Activated CD8-positive, alpha-beta T cell treated with anti-CD3 and anti-CD28 coated beads, Interleukin-2, amount 10 ng/mL, durations not matched to agents 7 days and 5 days (primary cell): ENCODE measurements at regions not wholly inside any gene's neighbourhood (a gene's known extent, or its start where the extent isn't known, plus 50 kb on each side); places are given as distances from the start of the nearest gene placed in this dataset.

Experiments used
- ATAC-seq: fragments of 150-1000 bp; cut with Tn5 transposase; one replicate; pipeline ENCODE4 v1.10.0; 2021; ENCODE audit warnings: moderate library complexity
- CTCF ChIA-PET: fragments of 350-600 bp; sonication (Branson Sonifier 250); formaldehyde crosslinking; loops from one replicate; lab custom pipeline; 2021; ENCODE audit warnings: antibody characterized with exemption; lab: Charles Lee
- POLR2A ChIA-PET: fragments of 350-600 bp; sonication (Branson Sonifier 250); formaldehyde crosslinking; loops from one replicate; lab custom pipeline; 2021; ENCODE audit warnings: antibody characterized with exemption; lab: Charles Lee
- DNase-seq: peaks from one replicate; pipeline ENCODE4 v3.0.0-alpha.2; 2020
- H3K27ac Mint-ChIP-seq: one replicate; pipeline ENCODE4 v1.8.0; 2021; ENCODE audit warnings: mild to moderate bottlenecking, mixed read lengths
- H3K27me3 Mint-ChIP-seq: one replicate; pipeline ENCODE4 v1.8.0; 2021; ENCODE audit warnings: low read depth, mixed read lengths
- H3K36me3 Mint-ChIP-seq: one replicate; pipeline ENCODE4 v1.8.0; 2021; ENCODE audit warnings: low read depth, mixed read lengths
- H3K4me1 Mint-ChIP-seq: one replicate; pipeline ENCODE4 v1.8.0; 2021; ENCODE audit warnings: low read depth, mixed read lengths
- H3K4me3 Mint-ChIP-seq: one replicate; pipeline ENCODE4 v1.8.0; 2021; ENCODE audit warnings: mild to moderate bottlenecking, mixed read lengths
- H3K9me3 Mint-ChIP-seq: one replicate; pipeline ENCODE4 v1.8.0; 2022; ENCODE audit warnings: mixed read lengths; ENCODE audit not compliant: insufficient read depth

DNA sequence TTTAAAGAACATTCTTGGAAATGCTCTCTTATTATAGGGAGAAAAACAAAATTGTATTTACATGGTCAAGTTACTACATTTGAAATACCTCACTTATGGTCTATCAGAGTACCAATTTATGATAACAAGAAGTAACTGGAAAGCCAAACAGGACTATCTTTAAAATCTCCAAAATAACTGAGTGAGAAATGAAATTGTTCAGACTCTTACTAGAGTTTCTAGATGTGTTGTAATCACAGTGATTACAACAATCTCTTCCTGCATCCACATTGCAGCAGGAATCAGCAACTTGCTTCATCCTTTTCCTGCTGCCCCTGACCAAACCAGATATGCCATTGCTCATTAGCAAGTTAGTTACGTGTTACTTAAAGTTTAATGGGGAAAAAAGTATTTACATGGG is 245.2 kb upstream of the SMIM31 start:
- CTCF ChIA-PET = no interaction called here
- Mint-ChIP-seq H3K4me3 (no peak overlapping the region), H3K27me3 (no peaks in the 10 kb centered on the region), H3K4me1 (no peaks in the 10 kb centered on the region), H3K36me3 (no peaks in the 10 kb centered on the region), H3K9me3 (no peaks in the 10 kb centered on the region), H3K27ac (no peak overlapping the region)
- POLR2A ChIA-PET = no interaction called here
- DNase-seq (no peak), ATAC-seq (no peak)

DNA sequence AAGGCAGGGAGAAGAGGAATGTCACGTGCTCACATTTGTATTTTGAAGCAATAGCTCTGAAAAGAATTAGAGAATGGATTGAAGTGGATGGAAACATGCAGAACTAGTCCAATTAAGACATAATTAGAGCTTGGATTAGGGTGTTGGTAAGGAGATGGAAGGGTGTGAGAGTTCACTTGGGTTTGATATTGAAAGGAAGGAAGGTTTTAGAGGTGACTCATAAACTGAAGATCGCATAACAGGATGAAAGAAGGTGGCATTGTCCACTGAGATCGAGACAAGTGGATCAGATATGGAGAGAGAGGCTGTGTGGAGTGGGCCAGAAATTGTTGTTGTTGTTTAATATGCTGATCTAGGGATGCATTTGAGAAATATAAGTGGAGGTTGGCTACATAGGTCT is 244.0 kb upstream of the SMIM31 start:
- DNase-seq = no peak
- POLR2A ChIA-PET = no interaction called here
- no peaks in the 10 kb centered on the region for H3K4me1 Mint-ChIP-seq
- no peaks in the 10 kb centered on the region for H3K27me3 Mint-ChIP-seq
- no peaks in the 10 kb centered on the region for H3K36me3 Mint-ChIP-seq
- CTCF ChIA-PET = no interaction called here
- H3K9me3 Mint-ChIP-seq = no peaks in the 10 kb centered on the region
- ATAC-seq = no peak
- no peak overlapping the region for H3K27ac Mint-ChIP-seq
- H3K4me3 Mint-ChIP-seq = no peak overlapping the region

DNA sequence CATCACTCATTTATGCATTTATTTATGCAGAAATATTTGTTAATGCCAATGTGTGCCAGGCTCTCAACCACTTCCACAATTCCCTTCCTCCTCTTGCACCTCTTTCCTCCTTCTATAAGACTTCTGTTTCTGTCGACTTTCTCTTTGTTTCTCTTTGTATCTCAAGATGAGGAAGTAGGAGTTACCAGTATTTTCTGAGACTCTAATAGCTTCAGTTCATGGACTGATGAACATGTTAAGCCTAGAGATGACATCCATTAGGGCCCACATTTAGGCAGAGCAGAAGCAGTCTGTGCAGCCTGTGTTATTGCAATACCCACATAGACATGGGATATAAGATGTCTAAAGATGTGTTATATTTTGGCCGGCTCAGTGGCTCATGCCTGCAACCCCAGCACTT is 241.8 kb upstream of the SMIM31 start:
- no peaks in the 10 kb centered on the region for H3K9me3 Mint-ChIP-seq
- no peak overlapping the region for H3K27ac Mint-ChIP-seq
- ChIA-PET POLR2A (no interaction called here), CTCF (no interaction called here)
- no peaks in the 10 kb centered on the region for H3K4me1 Mint-ChIP-seq
- no peak for ATAC-seq
- H3K27me3 Mint-ChIP-seq = no peaks in the 10 kb centered on the region
- H3K36me3 Mint-ChIP-seq = no peaks in the 10 kb centered on the region
- DNase-seq = no peak
- H3K4me3 Mint-ChIP-seq = no peak overlapping the region

DNA sequence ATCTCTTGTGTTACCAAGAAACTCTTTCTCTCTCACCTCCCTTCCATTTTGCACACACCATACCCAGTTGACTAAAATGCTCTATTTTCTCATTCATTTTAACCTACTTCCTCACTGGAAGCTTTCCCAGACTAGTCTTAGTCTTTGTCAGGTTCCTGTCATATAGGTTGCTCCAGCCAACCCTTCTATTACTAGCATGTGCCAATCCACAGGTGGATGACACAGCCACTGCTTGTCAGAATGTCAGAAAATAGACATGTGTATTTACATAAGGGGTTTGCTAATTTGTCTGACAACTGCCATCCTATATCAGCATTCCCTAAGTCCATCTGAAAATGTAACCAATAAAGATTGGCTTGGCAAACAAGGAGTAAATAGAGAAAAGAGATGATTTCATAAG is 239.2 kb upstream of the SMIM31 start:
- Mint-ChIP-seq H3K9me3 (no peaks in the 10 kb centered on the region), H3K27ac (no peak overlapping the region), H3K27me3 (no peaks in the 10 kb centered on the region), H3K4me1 (no peaks in the 10 kb centered on the region), H3K4me3 (no peak overlapping the region), H3K36me3 (no peaks in the 10 kb centered on the region)
- DNase-seq = no peak
- ChIA-PET POLR2A (no interaction called here), CTCF (no interaction called here)
- ATAC-seq = no peak

DNA sequence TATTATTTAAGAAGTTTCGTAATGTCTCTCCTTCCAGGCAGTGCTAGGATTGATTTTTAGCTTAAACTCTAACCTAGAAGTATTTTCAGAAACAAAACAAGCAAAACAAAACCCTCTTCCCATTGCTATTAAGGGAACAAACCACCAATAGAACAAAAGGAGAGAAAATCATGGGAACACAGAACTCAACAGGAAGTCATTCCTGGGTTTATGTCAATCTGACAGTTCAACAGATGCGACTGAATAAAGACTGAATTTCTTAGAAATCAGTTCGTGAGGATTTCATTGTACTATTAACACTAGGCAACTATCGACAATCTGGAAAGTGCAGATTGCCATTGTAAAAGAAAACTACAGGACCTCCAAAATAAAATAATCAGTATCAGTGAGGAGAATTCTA is 229.1 kb upstream of the SMIM31 start:
- ChIA-PET POLR2A (no interaction called here), CTCF (no interaction called here)
- H3K9me3 Mint-ChIP-seq = no peaks in the 10 kb centered on the region
- H3K4me3 Mint-ChIP-seq = no peak overlapping the region
- no peak for DNase-seq
- H3K27me3 Mint-ChIP-seq = no peaks in the 10 kb centered on the region
- H3K4me1 Mint-ChIP-seq = no peaks in the 10 kb centered on the region
- H3K27ac Mint-ChIP-seq = no peak overlapping the region
- no peaks in the 10 kb centered on the region for H3K36me3 Mint-ChIP-seq
- ATAC-seq = no peak

DNA sequence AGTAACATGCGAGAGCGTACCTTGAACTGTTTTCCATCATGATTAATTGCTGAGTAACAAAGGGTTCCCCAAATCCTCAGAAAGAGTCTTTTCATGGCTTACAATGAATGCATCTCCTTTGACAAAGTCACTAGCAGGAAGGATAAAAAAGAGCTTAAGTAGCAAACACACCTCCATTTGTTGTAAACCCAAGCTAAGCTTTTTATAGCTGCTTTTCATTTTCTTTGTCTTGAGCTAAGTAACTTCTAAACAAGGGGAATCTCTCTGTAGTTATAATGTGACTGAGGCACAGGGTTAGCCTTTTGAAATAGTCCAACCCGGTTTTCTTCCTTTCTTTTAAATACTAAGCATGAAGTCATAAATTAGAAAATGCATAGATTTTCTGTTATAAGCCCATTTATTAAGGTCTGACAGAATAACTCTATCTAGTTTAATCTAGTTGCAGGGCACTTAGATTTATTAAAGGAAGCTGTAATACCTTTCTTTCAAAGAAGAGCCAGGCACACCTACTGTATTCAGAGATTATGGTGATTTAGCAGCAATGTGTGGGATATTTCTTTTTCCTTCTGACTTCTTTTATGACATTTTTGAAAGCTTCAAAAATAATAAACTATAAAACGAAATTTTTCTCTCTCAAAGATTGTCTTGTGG is 226.9 kb upstream of the SMIM31 start:
- Mint-ChIP-seq H3K4me3 (no peak overlapping the region), H3K9me3 (no peaks in the 10 kb centered on the region), H3K4me1 (no peaks in the 10 kb centered on the region), H3K27me3 (no peaks in the 10 kb centered on the region), H3K27ac (no peak overlapping the region), H3K36me3 (no peaks in the 10 kb centered on the region)
- CTCF ChIA-PET = no interaction called here
- POLR2A ChIA-PET = no interaction called here
- DNase-seq = no peak
- ATAC-seq = no peak

DNA sequence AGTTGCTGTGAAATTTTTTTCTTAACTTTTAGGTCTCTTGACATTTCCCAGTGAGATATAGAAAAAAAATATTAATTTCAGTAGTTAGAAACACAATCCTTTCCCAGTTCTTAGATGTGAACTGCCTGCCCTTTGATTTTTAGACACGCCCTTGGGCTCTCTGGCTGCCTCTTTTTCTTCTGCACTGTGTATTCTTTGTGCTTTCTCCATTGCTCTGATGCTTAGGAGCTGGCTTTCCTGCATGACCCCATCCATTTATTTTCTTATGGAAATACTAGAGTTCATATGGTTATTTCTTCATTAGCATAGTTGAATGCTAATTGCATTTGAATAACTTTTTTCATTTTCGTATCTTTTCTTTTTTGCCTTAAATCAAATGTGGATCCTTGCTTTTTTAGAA is 224.9 kb upstream of the SMIM31 start:
- ATAC-seq = no peak
- no peak overlapping the region for H3K27ac Mint-ChIP-seq
- H3K27me3 Mint-ChIP-seq = no peaks in the 10 kb centered on the region
- no peaks in the 10 kb centered on the region for H3K4me1 Mint-ChIP-seq
- ChIA-PET CTCF (no interaction called here), POLR2A (no interaction called here)
- H3K4me3 Mint-ChIP-seq = no peak overlapping the region
- H3K36me3 Mint-ChIP-seq = no peaks in the 10 kb centered on the region
- DNase-seq = no peak
- no peaks in the 10 kb centered on the region for H3K9me3 Mint-ChIP-seq

DNA sequence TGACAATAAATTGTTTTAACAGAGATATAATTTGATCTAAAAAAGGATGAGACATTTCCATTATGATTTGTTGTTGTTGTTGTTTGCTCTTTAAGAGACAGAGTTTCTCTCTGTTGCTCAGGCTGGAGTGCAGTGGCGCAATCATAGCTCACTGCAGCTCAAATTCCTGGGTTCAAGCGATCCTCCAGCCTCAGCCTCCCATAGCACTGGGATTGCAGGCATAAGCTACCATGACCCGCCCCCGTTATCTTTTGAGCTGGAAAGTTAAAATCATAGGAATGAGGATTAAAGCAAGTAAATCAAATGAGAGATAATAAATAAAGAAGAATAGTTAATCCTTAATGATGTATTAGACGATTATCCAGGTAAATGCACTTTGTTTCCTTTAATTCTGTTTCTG is 224.4 kb upstream of the SMIM31 start:
- no peaks in the 10 kb centered on the region for H3K4me1 Mint-ChIP-seq

DNA sequence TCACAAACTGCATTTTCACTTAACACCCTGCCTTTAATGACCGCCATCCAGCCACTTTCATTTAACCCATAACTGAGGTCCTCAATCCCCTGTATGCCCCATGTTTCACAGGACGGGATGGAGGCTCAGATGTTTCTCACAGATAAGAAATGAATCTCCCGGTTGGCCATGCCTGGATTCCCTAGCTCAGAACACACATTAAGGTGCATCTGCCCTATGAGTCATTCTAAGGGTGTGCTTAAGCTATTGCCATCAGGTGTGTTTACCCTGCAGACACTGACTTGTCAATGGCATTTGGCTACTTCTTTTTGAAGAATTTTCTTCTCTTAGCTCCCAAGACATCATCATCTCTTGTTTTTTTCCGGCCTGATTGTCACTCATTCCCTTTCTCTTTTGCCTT is 222.6 kb upstream of the SMIM31 start:
- ChIA-PET CTCF (no interaction called here), POLR2A (no interaction called here)
- Mint-ChIP-seq H3K9me3 (peaks cover 5% of the 10 kb centered on the region), H3K4me3 (no peak overlapping the region), H3K27ac (no peak overlapping the region), H3K36me3 (no peaks in the 10 kb centered on the region), H3K4me1 (no peaks in the 10 kb centered on the region), H3K27me3 (no peaks in the 10 kb centered on the region)
- ATAC-seq (no peak), DNase-seq (no peak)

More for the DNA sequence above, 224.4 kb upstream of the SMIM31 start:
- CTCF ChIA-PET = no interaction called here
- DNase-seq (no peak), ATAC-seq (no peak)
- POLR2A ChIA-PET = no interaction called here
- Mint-ChIP-seq H3K27ac (no peak overlapping the region), H3K9me3 (peaks cover under 1% of the 10 kb centered on the region), H3K4me3 (no peak overlapping the region), H3K36me3 (no peaks in the 10 kb centered on the region), H3K27me3 (no peaks in the 10 kb centered on the region)

DNA sequence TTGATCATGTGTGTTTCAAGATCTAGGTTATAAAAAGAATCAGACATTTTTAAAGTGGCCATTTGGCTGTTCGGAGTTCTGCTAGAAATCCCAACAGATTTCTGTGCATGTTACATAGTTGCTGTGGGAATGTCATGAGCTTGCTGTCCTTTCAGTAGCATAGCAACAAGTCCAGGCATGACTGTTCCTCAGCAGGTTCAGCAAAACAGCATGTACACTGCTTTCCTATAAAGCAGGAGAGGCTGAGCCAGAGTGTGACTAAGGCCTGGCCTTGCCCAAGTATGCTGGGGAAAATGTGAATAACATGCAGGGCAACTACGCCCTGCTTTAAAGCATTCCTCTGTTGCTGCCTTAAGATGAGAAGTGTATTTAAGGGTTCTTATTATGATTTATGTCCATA is 217.1 kb upstream of the SMIM31 start:
- H3K4me3 Mint-ChIP-seq = no peak overlapping the region
- H3K36me3 Mint-ChIP-seq = no peaks in the 10 kb centered on the region
- ATAC-seq = no peak
- peaks cover 9% of the 10 kb centered on the region for H3K9me3 Mint-ChIP-seq
- no peaks in the 10 kb centered on the region for H3K4me1 Mint-ChIP-seq
- H3K27ac Mint-ChIP-seq = no peak overlapping the region
- POLR2A ChIA-PET = no interaction called here
- no peak for DNase-seq
- CTCF ChIA-PET = interaction anchor here (0.8 kb wide), 1 partner anchor 13 kb away, joined by 4 read pairs; no protein-coding TSS in a partner anchor
- no peaks in the 10 kb centered on the region for H3K27me3 Mint-ChIP-seq

DNA sequence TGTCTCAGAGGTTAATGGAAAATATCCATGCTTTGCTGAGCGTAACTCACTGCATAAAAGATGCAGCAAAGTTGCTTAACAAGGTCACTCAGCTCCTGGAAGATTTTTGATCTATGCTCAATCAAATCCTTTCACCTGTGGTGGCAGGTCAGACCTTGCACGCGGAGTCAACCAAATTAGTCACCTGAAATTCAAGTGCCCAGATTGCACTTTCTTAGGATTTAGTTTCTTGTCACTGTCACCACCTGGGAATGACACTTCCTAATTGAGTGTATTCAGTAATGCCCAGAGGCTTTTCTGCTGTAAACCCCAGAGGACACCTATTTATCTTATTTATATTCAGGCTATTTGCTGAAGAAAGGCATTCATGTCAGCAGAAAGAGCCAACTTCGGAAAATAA is 215.8 kb upstream of the SMIM31 start:
- ChIA-PET CTCF (no interaction called here), POLR2A (no interaction called here)
- ATAC-seq = no peak
- Mint-ChIP-seq H3K27me3 (no peaks in the 10 kb centered on the region), H3K4me3 (no peak overlapping the region), H3K27ac (no peak overlapping the region), H3K9me3 (peaks cover 11% of the 10 kb centered on the region), H3K36me3 (no peaks in the 10 kb centered on the region), H3K4me1 (no peaks in the 10 kb centered on the region)
- DNase-seq = no peak

DNA sequence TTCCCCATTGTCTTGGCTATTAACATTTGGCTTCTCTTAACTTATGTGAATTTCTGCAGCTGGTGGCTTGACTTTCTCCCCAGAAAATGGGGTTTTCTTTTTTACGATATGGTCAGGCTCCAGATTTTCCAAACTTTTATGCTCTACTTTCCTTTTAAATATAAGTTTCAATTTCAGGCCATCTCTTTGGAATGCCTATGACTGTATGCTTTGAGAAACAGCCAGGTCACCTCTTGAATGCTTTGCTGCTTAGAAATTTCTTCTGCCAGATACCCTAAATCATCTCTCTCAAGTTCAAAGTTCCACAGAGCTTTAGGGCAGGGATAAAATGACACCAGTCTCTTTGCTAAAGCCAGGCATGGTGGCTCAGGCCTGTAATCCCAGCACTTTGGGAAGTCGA is 212.9 kb upstream of the SMIM31 start:
- no peak overlapping the region for H3K4me3 Mint-ChIP-seq
- ChIA-PET CTCF (no interaction called here), POLR2A (no interaction called here)
- H3K9me3 Mint-ChIP-seq = peaks cover 6% of the 10 kb centered on the region
- no peaks in the 10 kb centered on the region for H3K27me3 Mint-ChIP-seq
- H3K27ac Mint-ChIP-seq = no peak overlapping the region
- DNase-seq (no peak), ATAC-seq (no peak)
- H3K36me3 Mint-ChIP-seq = no peaks in the 10 kb centered on the region
- H3K4me1 Mint-ChIP-seq = no peaks in the 10 kb centered on the region

DNA sequence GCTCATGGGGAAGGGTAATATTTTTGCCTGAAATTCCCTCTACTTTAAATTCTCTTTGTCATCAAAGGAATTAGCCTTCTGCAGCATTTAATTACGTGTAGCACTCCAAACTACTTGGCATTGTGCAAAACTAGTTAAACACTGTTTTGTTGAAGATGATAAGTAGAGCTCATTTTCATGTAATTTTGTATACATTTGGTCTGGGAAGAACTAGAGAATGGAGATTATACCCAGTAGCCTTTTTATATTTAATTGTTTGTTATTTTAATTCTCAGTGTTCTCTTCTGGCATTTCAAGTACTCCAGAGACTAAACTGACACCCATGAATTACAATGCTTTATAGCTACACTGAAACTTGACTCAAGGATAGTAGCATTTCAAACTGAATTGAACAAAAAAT is 211.5 kb upstream of the SMIM31 start:
- ATAC-seq = no peak
- H3K4me1 Mint-ChIP-seq = no peaks in the 10 kb centered on the region
- H3K9me3 Mint-ChIP-seq = peaks cover 6% of the 10 kb centered on the region
- no peak overlapping the region for H3K4me3 Mint-ChIP-seq
- ChIA-PET POLR2A (no interaction called here), CTCF (no interaction called here)
- H3K36me3 Mint-ChIP-seq = no peaks in the 10 kb centered on the region
- no peak for DNase-seq
- no peaks in the 10 kb centered on the region for H3K27me3 Mint-ChIP-seq
- H3K27ac Mint-ChIP-seq = no peak overlapping the region
